Pancreas (tissue), 10 donors: ENCODE measurements at regions not wholly inside any gene's neighbourhood (a gene's known extent, or its start where the extent isn't known, plus 50 kb on each side); places are given as distances from the start of the nearest gene placed in this dataset.

Experiments
- ATAC-seq, 4 donors: fragments of 200-7000 bp; cut with Tn5 transposase; one replicate each; pipeline versions ENCODE4 v1.8.0 to v1.9.1; 2020; ENCODE audit warnings: mild to moderate bottlenecking in 4 of 4, moderate library complexity in 4 of 4
- DNase-seq, 6 donors: peaks; one replicate each; pipeline ENCODE4 v3.0.0-alpha.2; 2020
- FAIRE-seq: peaks from 2 replicates; lab custom pipeline; 2012; peaks lifted over from hg19 to GRCh38; lab: Jason Lieb, UNC
- H3K27ac ChIP-seq, 4 donors: fragments of 200-600 bp; sonication (generic); 1 replicate in 3 of 4; 2 replicates in 1 of 4; pipeline versions ENCODE4 v1.5.0 to v1.8.0; 2020
- H3K27me3 ChIP-seq, 4 donors: fragments of 200-600 bp; one replicate each; pipeline ENCODE4 v1.8.0; 2021
- H3K36me3 ChIP-seq, 3 donors: fragments of 200-600 bp; sonication (generic) in 1 of 3; one replicate each; pipeline versions ENCODE4 v1.5.0 to v1.8.0; 2020 to 2021
- H3K4me1 ChIP-seq, 3 donors: fragments of 200-600 bp; one replicate each; pipeline ENCODE4 v1.8.0; 2021
- H3K4me3 ChIP-seq, 4 donors: fragments of 200-600 bp; sonication (generic) in 2 of 4; one replicate each; pipeline versions ENCODE4 v1.5.0 to v1.8.0; 2020 to 2021
- H3K9me3 ChIP-seq, 4 donors: fragments of 200-600 bp; one replicate each; pipeline ENCODE4 v1.8.0; 2021
- WGBS, 2 donors: extraction: QIAGEN DNeasy Blood & Tissue Kit; methylation state at CpG; one replicate each; pipeline ENCODE4 v1.1.7; 2013; 5-methylcytosine and 5-hydroxymethylcytosine counted together
- intact Hi-C, 3 donors: fragments of 100-400 bp; cut with DNase I; formaldehyde crosslinking; loops; one replicate each; pipeline versions ENCODE4 v1.11.1 to v1.14.2; 2022
- TF ChIP-seq, protein P1 (sequence below), 4 donors: fragments of 200-600 bp; sonication (generic) in 3 of 4; IDR thresholded peaks; one replicate each; pipeline versions ENCODE4 v1.5.0 to v1.8.0; 2021; ENCODE audit warnings: antibody characterized with exemption in 4 of 4
- donor health status: healthy with polysubstance abuse.
- donor health status: DM: no; HTN: no; CAD: no; lungs with moderate emphysema.
- donor health status: DM: no; HTN: no; CAD: no.
- donor health status: control.
- donor health status: control.
- donor health status: Bipolar disorder and iron deficiency.
- donor health status: DM: yes; HTN: yes; CAD: no.
- donor health status: DM: no; HTN: no; CAD: no.
- donor health status: DM: no; HTN: no; CAD: no.
- donor health status: DM: yes; HTN: yes; CAD: no.

DNA sequence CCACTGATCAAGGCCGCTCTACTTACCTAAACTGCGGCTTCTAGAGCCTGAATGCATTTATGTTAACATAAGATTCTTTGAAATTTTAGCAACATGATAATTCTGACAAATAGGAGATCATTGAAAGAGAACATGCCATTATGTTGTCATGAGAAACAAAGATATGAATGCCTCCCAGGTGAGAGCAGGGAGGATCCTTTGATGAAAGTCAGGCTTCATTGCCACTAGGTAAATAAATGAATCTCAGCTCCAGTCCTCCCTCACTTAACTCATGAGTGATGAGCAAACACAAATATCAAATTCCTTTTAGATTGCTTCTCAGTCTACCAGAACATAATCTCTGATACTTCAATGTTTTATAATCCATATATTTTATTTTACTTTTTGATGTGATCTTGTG is 463.2 kb upstream of the CDH7 start:
- Histone ChIP-seq H3K36me3 (no peaks in the 10 kb centered on the region), H3K27me3 (no peaks in the 10 kb centered on the region), H3K27ac (no peak overlapping the region), H3K4me1 (no peaks in the 10 kb centered on the region), H3K9me3 (no peaks in the 10 kb centered on the region), H3K4me3 (no peak overlapping the region)
- ATAC-seq (no peak), DNase-seq (no peak), FAIRE-seq (no peak)
- TF ChIP-seq, protein P1, sequence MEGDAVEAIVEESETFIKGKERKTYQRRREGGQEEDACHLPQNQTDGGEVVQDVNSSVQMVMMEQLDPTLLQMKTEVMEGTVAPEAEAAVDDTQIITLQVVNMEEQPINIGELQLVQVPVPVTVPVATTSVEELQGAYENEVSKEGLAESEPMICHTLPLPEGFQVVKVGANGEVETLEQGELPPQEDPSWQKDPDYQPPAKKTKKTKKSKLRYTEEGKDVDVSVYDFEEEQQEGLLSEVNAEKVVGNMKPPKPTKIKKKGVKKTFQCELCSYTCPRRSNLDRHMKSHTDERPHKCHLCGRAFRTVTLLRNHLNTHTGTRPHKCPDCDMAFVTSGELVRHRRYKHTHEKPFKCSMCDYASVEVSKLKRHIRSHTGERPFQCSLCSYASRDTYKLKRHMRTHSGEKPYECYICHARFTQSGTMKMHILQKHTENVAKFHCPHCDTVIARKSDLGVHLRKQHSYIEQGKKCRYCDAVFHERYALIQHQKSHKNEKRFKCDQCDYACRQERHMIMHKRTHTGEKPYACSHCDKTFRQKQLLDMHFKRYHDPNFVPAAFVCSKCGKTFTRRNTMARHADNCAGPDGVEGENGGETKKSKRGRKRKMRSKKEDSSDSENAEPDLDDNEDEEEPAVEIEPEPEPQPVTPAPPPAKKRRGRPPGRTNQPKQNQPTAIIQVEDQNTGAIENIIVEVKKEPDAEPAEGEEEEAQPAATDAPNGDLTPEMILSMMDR (IDR thresholded peaks at IDR 0.05) = no peak
- 82 to 85% methylated on average over 2 of the region's 2 CpGs for WGBS, 2 donors
- intact Hi-C loops = no loop called here

DNA sequence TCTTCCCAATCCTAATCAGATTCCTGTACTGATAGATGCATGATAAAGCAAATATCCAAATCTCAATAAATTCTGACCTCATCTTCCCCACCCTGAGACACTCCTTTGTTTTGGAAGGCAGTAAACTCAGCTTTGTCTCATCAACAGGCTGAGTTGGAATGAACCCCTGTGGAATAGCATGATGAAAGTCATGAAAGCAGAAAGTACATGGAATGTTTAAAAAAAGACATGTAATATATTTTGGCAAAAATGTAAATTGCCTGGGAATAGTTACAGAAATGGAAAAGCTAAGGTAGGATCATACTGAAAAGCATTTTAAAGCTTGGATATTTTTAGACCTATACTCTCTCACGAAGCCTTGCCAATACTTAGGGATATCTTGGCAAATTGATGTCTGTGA is 468.7 kb upstream of the CDH7 start:
- H3K4me1 ChIP-seq = no peaks in the 10 kb centered on the region
- TF ChIP-seq, protein P1 (IDR thresholded peaks at IDR 0.05) = no peak
- intact Hi-C loops = no loop called here
- H3K4me3 ChIP-seq = no peak overlapping the region
- FAIRE-seq (no peak), DNase-seq (no peak), ATAC-seq (no peak)
- no peaks in the 10 kb centered on the region for H3K9me3 ChIP-seq
- 68 to 80% methylated on average over 1 of the region's 1 CpG for WGBS, 2 donors
- no peak overlapping the region for H3K27ac ChIP-seq
- H3K27me3 ChIP-seq = no peaks in the 10 kb centered on the region
- H3K36me3 ChIP-seq = no peaks in the 10 kb centered on the region

DNA sequence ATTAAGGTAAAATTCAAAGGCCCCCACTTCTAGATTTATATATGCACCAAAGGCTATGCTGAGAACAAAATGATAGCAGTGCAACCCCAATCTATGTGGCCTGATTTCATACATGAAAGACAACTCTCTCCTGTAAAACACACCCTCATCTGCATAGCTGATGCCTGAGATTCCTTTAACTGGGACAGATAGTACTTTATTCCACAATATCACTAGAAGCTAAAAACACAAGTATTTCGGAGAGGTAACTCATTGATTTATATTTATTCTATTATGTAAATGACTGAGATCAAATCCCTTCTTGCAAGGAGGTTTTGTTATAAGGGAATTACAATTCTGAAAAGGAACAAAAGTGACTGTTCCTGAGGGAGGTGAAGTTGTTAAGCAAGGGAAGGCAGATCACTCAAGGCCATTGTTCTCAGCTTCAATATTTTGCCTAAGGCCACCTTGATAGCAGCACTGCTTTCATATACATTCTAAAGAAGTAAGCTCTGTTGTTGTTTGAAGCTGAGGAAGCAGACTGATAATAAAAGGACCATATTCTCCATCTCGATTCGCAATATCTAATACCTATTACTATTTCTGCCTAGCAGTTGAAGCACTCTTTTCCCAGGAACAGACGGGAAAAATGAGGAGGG is 471.0 kb upstream of the CDH7 start:
- WGBS, 2 donors = 76 to 87% methylated on average over 4 of the region's 4 CpGs
- Histone ChIP-seq H3K4me3 (no peak overlapping the region), H3K27me3 (no peaks in the 10 kb centered on the region), H3K4me1 (no peaks in the 10 kb centered on the region), H3K36me3 (no peaks in the 10 kb centered on the region), H3K9me3 (no peaks in the 10 kb centered on the region), H3K27ac (no peak overlapping the region)
- intact Hi-C loops = no loop called here
- ATAC-seq = no peak
- no peak for DNase-seq
- TF ChIP-seq, protein P1 (IDR thresholded peaks at IDR 0.05) = no peak
- FAIRE-seq = no peak

DNA sequence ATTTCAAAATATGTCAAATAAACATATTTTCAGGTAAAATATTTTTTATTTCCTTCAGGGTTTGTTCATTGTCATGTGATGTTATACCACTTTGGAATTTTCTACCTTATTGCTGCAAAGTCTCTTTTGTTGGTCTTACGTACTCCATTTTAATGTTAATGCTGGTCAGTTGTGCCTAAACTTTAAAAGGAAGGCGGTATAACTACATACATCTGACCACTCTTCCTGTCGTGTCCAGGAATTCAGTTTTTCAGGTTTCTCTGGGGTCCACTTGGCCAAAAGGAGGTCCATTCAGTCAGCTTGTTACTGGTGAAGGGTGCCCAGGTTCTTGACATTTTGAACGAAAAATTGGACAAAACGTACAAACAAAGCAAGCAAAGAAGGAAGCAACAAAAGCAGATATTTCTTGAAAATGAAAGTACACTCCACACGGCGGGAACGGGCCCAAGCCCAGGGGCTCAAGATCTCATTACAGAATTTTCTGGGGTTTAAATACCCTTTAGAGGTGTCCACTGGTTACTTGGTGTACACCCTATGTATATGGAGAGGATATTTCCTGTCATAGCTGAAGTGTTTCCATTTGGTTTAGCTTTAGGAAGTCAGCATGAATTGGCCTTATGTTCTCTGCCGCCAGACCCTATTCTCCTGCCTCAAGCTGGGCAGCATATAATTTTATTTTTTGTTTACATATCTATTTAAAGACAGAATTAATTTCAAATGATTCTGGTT is 471.7 kb upstream of the CDH7 start:
- TF ChIP-seq, protein P1 (IDR thresholded peaks at IDR 0.05) = no peak
- intact Hi-C loops = no loop called here
- Histone ChIP-seq H3K27me3 (no peaks in the 10 kb centered on the region), H3K4me1 (no peaks in the 10 kb centered on the region), H3K27ac (no peak overlapping the region), H3K4me3 (no peak overlapping the region), H3K9me3 (no peaks in the 10 kb centered on the region), H3K36me3 (no peaks in the 10 kb centered on the region)
- ATAC-seq (no peak), DNase-seq (no peak), FAIRE-seq (no peak)
- 79 to 88% methylated on average over 9 of the region's 9 CpGs for WGBS, 2 donors

DNA sequence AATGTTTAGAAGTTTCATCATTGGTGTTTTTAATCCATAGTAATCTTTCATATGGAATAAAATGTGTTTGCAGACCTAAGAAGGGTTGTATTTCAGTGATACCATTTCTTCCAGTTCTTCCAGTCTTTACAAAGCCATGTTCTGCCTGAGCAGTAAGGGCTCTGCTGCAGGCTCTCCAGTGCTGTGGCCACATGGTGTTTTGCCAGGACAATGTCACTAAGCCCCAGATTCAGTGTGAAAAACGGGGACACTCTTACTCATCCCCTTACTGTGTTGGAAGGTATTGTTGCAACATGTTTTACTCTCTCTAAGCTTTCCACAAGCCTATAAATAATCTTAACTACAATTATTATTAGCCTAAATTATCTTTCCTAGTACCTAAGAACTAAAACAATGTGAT is 481.4 kb upstream of the CDH7 start:
- no peak overlapping the region for H3K27ac ChIP-seq
- ATAC-seq = no peak
- no peaks in the 10 kb centered on the region for H3K4me1 ChIP-seq
- H3K4me3 ChIP-seq = no peak overlapping the region
- H3K9me3 ChIP-seq = no peaks in the 10 kb centered on the region
- no peaks in the 10 kb centered on the region for H3K36me3 ChIP-seq
- TF ChIP-seq, protein P1 (IDR thresholded peaks at IDR 0.05) = no peak
- no peak for DNase-seq
- intact Hi-C loops = no loop called here
- H3K27me3 ChIP-seq = no peaks in the 10 kb centered on the region
- no peak for FAIRE-seq
- 15 to 21% methylated on average over 1 of the region's 1 CpG for WGBS, 2 donors
